Fibroblast of the aortic adventitia (primary cell): ENCODE measurements at regions not wholly inside any gene's neighbourhood (a gene's known extent, or its start where the extent isn't known, plus 50 kb on each side); places are given as distances from the start of the nearest gene placed in this dataset.

ENCODE experiments used
- DNase-seq: peaks from one replicate; pipeline ENCODE4 v3.0.0-alpha.2; 2010; ENCODE audit warnings: low read depth
- H3K4me3 ChIP-seq: 2 replicates; pipeline ENCODE4 v1.5.1; 2011; ENCODE audit warnings: low read depth, mild to moderate bottlenecking, control low read depth, low read length, moderate library complexity
- CTCF ChIP-seq: IDR thresholded peaks from 2 replicates; pipeline ENCODE4 v1.5.1; 2011; ENCODE audit warnings: mild to moderate bottlenecking, low read length, control low read depth, inconsistent platforms; ENCODE audit not compliant: insufficient read depth

- TF ChIP-seq CTCF: no peak
- DNase-seq: no peak
- no peak overlapping the region for H3K4me3 ChIP-seq
Observed at GRCh38 chr3:187954516-187954872, 199.5 kb upstream of the LPP start.

GRCh38 chr3:187954873-187955586, 198.9 kb upstream of the LPP start:
- DNase-seq: peak; percentile 88
- H3K4me3 ChIP-seq: no peak overlapping the region
- TF ChIP-seq CTCF: no peak

- no peak for TF ChIP-seq CTCF
- no peak for DNase-seq
- no peak overlapping the region for H3K4me3 ChIP-seq
Observed at GRCh38 chr3:187955587-187955952, 198.4 kb upstream of the LPP start.

- no peak overlapping the region for H3K4me3 ChIP-seq
- DNase-seq: no peak
- no peak for TF ChIP-seq CTCF
Observed at GRCh38 chr3:187957165-187957581, 196.8 kb upstream of the LPP start.

GRCh38 chr3:187957582-187957981, 196.4 kb upstream of the LPP start:
- no peak for DNase-seq
- no peak for TF ChIP-seq CTCF
- no peak overlapping the region for H3K4me3 ChIP-seq

GRCh38 chr3:187958432-187959003, 195.4 kb upstream of the LPP start:
- no peak for DNase-seq
- H3K4me3 ChIP-seq: no peak overlapping the region
- TF ChIP-seq CTCF: no peak

- peak; percentile 80 for DNase-seq
- TF ChIP-seq CTCF: no peak
Observed at GRCh38 chr3:187960820-187961219, 193.1 kb upstream of the LPP start.

More at GRCh38 chr3:187960820-187961219, 193.1 kb upstream of the LPP start:
- H3K4me3 ChIP-seq: no peak overlapping the region
